Progenitor cell of endocrine pancreas (in vitro differentiated cells): ENCODE measurements at regions not wholly inside any gene's neighbourhood (a gene's known extent, or its start where the extent isn't known, plus 50 kb on each side); places are given as distances from the start of the nearest gene placed in this dataset.
A peak's percentile ranks its signal among the peaks of the same experiment; 100 is the strongest.

Experiments used
- DNase-seq: peaks from one replicate; pipeline ENCODE4 v3.0.0; 2021; ENCODE audit warnings: low spot score; ENCODE audit not compliant: unreplicated experiment
- H3K27ac Mint-ChIP-seq: 2 replicates; pipeline ENCODE4 v1.8.0; 2021; ENCODE audit warnings: mild to moderate bottlenecking, moderate library complexity, mixed read lengths
- H3K27me3 Mint-ChIP-seq: 2 replicates; pipeline ENCODE4 v1.8.0; 2021; ENCODE audit warnings: mixed read lengths
- H3K36me3 Mint-ChIP-seq: 2 replicates; pipeline ENCODE4 v1.8.0; 2022; ENCODE audit warnings: mixed read lengths; ENCODE audit not compliant: insufficient read depth
- H3K4me1 Mint-ChIP-seq: 2 replicates; pipeline ENCODE4 v1.8.0; 2021; ENCODE audit warnings: low read depth, mixed read lengths
- H3K4me3 Mint-ChIP-seq: 2 replicates; pipeline ENCODE4 v1.8.0; 2021; ENCODE audit warnings: low read depth, mild to moderate bottlenecking, moderate library complexity, mixed read lengths
- H3K9me3 Mint-ChIP-seq: 2 replicates; pipeline ENCODE4 v1.8.0; 2021; ENCODE audit warnings: low read depth, mixed read lengths
- TF ChIP-seq, protein P1 (sequence below): fragments of 200-600 bp; sonication (generic); IDR thresholded peaks from one replicate; pipeline ENCODE4 v1.5.0; 2021; ENCODE audit warnings: antibody characterized with exemption, mild to moderate bottlenecking; ENCODE audit not compliant: unreplicated experiment

DNA sequence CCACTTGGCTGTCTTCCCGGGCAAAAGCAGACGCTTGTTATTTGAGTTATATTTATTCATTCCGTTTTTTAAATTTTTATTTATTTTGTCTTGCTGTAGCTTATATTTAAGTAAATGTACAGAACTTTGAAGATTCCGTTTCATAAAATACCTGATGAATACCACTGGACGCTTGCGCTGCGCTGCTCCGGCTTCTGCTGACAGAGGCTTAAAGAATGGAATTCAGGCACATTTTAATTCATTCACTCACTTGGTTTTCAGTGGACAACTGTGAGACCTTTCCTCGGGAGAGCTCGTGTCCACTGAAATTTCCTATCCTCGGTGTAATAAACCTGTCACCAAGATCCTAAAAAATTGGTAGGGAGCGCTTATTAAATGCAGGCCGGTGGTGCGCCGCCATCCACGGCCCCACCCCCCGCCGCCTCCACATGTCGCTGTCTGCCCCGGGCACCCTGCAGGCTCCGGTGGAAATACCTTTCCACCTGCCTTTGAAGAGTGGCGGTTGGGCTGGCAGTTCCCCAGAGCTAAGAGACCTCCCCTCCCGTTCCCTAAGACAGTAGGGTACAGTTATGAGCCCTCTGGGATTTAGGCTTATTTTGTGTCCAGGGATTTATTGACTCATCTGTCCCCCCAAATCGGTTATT, 62.5 kb upstream of the UBE2E1 start:
- H3K4me3 Mint-ChIP-seq, result peak overlapping the region; percentile 30
- peaks cover 17% of the 10 kb centered on the region for H3K27me3 Mint-ChIP-seq
- TF ChIP-seq, protein P1, sequence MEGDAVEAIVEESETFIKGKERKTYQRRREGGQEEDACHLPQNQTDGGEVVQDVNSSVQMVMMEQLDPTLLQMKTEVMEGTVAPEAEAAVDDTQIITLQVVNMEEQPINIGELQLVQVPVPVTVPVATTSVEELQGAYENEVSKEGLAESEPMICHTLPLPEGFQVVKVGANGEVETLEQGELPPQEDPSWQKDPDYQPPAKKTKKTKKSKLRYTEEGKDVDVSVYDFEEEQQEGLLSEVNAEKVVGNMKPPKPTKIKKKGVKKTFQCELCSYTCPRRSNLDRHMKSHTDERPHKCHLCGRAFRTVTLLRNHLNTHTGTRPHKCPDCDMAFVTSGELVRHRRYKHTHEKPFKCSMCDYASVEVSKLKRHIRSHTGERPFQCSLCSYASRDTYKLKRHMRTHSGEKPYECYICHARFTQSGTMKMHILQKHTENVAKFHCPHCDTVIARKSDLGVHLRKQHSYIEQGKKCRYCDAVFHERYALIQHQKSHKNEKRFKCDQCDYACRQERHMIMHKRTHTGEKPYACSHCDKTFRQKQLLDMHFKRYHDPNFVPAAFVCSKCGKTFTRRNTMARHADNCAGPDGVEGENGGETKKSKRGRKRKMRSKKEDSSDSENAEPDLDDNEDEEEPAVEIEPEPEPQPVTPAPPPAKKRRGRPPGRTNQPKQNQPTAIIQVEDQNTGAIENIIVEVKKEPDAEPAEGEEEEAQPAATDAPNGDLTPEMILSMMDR, result peak; percentile 55
- peak overlapping the region; percentile 33 for H3K27ac Mint-ChIP-seq
- H3K36me3 Mint-ChIP-seq, result no peaks in the 10 kb centered on the region
- no peaks in the 10 kb centered on the region for H3K9me3 Mint-ChIP-seq
- peaks cover 40% of the 10 kb centered on the region for H3K4me1 Mint-ChIP-seq
- DNase-seq, result no peak

DNA sequence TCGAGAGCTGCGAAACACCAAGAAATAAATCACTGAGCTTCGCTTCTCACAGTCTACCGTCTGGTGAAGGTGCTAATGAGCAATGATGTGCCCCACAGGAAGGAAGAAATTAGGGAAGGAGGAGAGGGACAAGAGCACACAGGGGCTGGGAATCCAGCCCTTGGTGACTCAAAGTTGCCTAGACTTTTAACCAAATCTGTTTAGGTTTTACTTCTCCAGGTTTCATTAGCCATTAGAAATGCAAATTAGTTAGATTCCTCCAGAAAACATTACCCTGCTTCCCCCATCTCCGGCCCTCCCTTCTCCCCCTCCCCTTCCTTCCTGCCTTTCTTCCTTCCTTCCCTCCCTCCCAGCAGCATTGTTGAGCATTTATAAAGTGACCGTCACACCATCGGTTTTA, 59.3 kb upstream of the UBE2E1 start:
- Mint-ChIP-seq H3K36me3 (no peaks in the 10 kb centered on the region), H3K4me1 (peaks cover 33% of the 10 kb centered on the region), H3K27ac (no peak overlapping the region), H3K9me3 (no peaks in the 10 kb centered on the region), H3K4me3 (no peak overlapping the region), H3K27me3 (peaks cover 23% of the 10 kb centered on the region)
- TF ChIP-seq, protein P1, result no peak
- no peak for DNase-seq

DNA sequence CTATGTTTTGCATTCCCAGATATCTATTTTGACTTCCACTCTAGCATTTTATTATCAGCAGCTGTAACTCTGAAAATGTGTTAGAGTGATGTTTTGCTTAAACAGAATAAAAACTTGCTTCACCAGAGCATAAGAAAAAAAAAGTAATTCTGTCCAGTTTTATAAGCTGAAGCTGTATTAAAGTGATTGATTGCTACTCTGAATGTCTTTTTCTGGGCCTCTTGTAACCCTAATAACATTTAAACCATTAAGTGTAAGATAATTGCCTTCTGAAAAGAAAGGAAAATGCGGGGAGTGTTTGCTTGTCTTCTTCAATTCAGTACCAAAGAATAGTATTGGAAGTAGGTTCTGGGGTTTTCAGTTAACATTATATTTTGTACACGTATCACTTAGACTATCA, 57.9 kb upstream of the UBE2E1 start:
- H3K9me3 Mint-ChIP-seq, result no peaks in the 10 kb centered on the region
- no peak overlapping the region for H3K27ac Mint-ChIP-seq
- no peak for DNase-seq
- TF ChIP-seq, protein P1, result no peak
- H3K27me3 Mint-ChIP-seq, result peaks cover 17% of the 10 kb centered on the region
- peaks cover 26% of the 10 kb centered on the region for H3K4me1 Mint-ChIP-seq
- no peak overlapping the region for H3K4me3 Mint-ChIP-seq
- no peaks in the 10 kb centered on the region for H3K36me3 Mint-ChIP-seq

DNA sequence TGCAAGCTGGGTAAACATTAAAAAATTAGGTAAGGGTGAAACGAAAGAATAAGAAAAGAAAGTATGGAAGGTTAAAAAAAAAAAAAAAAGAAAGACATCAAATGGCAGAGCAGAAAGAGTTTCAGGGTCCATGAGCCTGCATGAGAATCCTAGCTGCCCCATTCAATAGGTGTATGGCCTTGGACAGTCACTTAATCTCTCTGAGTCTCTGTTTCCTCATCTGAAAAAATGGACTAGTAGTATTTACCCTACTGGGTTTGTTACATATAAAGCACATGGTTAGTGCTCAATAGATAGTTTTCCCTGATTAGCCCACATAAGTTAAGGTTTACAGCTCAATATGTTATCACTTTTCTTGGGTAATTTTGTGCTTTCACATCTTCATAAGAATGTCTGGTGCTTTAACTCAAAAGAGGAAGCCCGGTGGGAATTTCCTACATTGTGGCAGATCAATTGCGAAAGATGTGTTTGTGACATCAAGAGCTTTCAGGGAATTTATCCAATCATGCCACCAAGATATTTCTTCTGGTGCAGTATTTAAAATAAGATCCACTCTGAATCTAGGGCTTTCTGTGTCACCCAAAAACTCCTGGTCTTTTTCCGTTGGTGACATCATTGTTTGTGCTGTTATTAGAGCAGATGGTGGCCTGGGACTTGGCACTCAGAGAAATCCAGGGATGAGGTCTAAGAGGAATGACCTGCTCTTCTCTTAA, 57.2 kb upstream of the UBE2E1 start:
- Mint-ChIP-seq H3K9me3 (no peaks in the 10 kb centered on the region), H3K27me3 (peaks cover 16% of the 10 kb centered on the region), H3K4me1 (peaks cover 20% of the 10 kb centered on the region), H3K36me3 (no peaks in the 10 kb centered on the region), H3K27ac (peak overlapping the region; percentile 82), H3K4me3 (no peak overlapping the region)
- TF ChIP-seq, protein P1, result no peak
- DNase-seq, result no peak

DNA sequence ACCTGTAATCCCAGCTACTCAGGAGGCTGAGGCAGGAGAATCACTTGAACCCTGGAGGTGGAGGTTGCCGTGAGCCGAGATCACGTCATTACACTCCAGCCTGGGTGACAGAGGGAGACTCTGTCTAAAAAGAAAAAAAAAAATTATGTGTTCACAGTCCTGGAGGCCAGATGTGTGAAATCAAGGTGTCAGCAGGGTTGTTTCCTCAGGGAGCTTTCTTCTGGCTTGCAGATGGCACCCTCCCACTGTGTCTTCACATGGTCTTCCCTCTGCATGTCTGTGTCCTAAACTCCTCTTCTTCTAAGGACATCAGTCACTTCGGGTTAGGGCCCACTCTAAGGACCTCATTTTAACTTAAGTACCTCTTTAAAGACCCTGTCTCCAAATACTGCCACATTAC, 56.1 kb upstream of the UBE2E1 start:
- H3K4me1 Mint-ChIP-seq, result peaks cover 18% of the 10 kb centered on the region
- TF ChIP-seq, protein P1, result no peak
- no peaks in the 10 kb centered on the region for H3K9me3 Mint-ChIP-seq
- peaks cover 9% of the 10 kb centered on the region for H3K27me3 Mint-ChIP-seq
- H3K36me3 Mint-ChIP-seq, result no peaks in the 10 kb centered on the region
- no peak overlapping the region for H3K27ac Mint-ChIP-seq
- no peak overlapping the region for H3K4me3 Mint-ChIP-seq
- DNase-seq, result no peak
